HepG2 (cell line): ENCODE measurements at regions not wholly inside any gene's neighbourhood (a gene's known extent, or its start where the extent isn't known, plus 50 kb on each side); places are given as distances from the start of the nearest gene placed in this dataset.

Source experiments
- BRD4 ChIP-seq: sonication (generic); formaldehyde crosslinking; IDR thresholded peaks from 2 replicates; pipeline ENCODE4 v1.4.0; 2020; ENCODE audit warnings: missing genetic modification reagents
- CTCF ChIP-seq: sonication (generic); formaldehyde crosslinking; IDR thresholded peaks from 2 replicates; pipeline ENCODE4 v1.5.0; 2020; ENCODE audit warnings: mild to moderate bottlenecking, missing genetic modification reagents, moderate library complexity
- EHMT2 ChIP-seq: fragments of 200-600 bp; sonication (generic); IDR thresholded peaks from 2 replicates; pipeline ENCODE4 v1.7.0; 2017; ENCODE audit warnings: antibody characterized with exemption, low read depth, low read length, borderline replicate concordance
- FOXK1 ChIP-seq: sonication (generic); formaldehyde crosslinking; IDR thresholded peaks from 2 replicates; pipeline ENCODE4 v1.4.0; 2020; ENCODE audit warnings: low read depth, missing genetic modification reagents, borderline replicate concordance
- MAF1 ChIP-seq: sonication (generic); formaldehyde crosslinking; IDR thresholded peaks from 2 replicates; pipeline ENCODE4 v1.5.0; 2020; ENCODE audit warnings: missing genetic modification reagents, borderline replicate concordance
- MTF2 ChIP-seq: sonication (generic); formaldehyde crosslinking; IDR thresholded peaks from 2 replicates; pipeline ENCODE4 v1.5.0; 2020; ENCODE audit warnings: missing genetic modification reagents, borderline replicate concordance
- PBX3 ChIP-seq: sonication (generic); formaldehyde crosslinking; IDR thresholded peaks from 2 replicates; pipeline ENCODE4 v1.8.1; 2023; ENCODE audit warnings: missing genetic modification reagents, inconsistent platforms, borderline replicate concordance
- POLR2A ChIP-seq, 2 experiments: IDR thresholded peaks; 2 replicates each; pipeline ENCODE4 v1.6.1; 2011; ENCODE audit warnings: low read depth in 2 of 2, low read length in 2 of 2, mild to moderate bottlenecking in 1 of 2, moderate library complexity in 1 of 2; ENCODE audit not compliant: insufficient read depth in 1 of 2
- RBFOX2 ChIP-seq: fragments of 200-400 bp; formaldehyde crosslinking; IDR thresholded peaks from 2 replicates; pipeline ENCODE4 v1.6.1; 2017; ENCODE audit warnings: low read depth, mild to moderate bottlenecking, low read length
- TAF1 ChIP-seq: sonication (generic); formaldehyde crosslinking; IDR thresholded peaks from 2 replicates; pipeline ENCODE4 v1.4.0; 2020; ENCODE audit warnings: missing genetic modification reagents
- ZNF138 ChIP-seq: sonication (generic); formaldehyde crosslinking; IDR thresholded peaks from 2 replicates; pipeline ENCODE4 v1.5.0; 2020; ENCODE audit warnings: mild to moderate bottlenecking, low read depth, missing genetic modification reagents
- TF ChIP-seq, protein P1 (sequence below): sonication (generic); formaldehyde crosslinking; IDR thresholded peaks from 2 replicates; pipeline ENCODE4 v1.4.0; 2020; ENCODE audit warnings: missing genetic modification reagents, borderline replicate concordance
- TF ChIP-seq, protein P2 (sequence below): IDR thresholded peaks from 2 replicates; pipeline ENCODE4 v1.6.1; 2012; ENCODE audit warnings: low read length, improper control_type of control experiment

GRCh38 chr6:113299531-113299930, 557.6 kb upstream of the MARCKS start:
- TF ChIP-seq BRD4 (CRISPR knock-in tag) (no peak), MAF1 (CRISPR knock-in tag) (no peak), MTF2 (CRISPR knock-in tag) (no peak), POLR2A (IDR thresholded peaks at IDR 0.05; ENCODE audit: insufficient read depth in 1 of 2, low read depth in 2 of 2, low read length in 2 of 2) (no peak), TAF1 (CRISPR knock-in tag) (no peak), FOXK1 (CRISPR knock-in tag) (no peak), RBFOX2 (no peak), CTCF (no peak), EHMT2 (no peak), PBX3 (no peak), ZNF138 (CRISPR knock-in tag) (no peak)
- TF ChIP-seq, protein P1, sequence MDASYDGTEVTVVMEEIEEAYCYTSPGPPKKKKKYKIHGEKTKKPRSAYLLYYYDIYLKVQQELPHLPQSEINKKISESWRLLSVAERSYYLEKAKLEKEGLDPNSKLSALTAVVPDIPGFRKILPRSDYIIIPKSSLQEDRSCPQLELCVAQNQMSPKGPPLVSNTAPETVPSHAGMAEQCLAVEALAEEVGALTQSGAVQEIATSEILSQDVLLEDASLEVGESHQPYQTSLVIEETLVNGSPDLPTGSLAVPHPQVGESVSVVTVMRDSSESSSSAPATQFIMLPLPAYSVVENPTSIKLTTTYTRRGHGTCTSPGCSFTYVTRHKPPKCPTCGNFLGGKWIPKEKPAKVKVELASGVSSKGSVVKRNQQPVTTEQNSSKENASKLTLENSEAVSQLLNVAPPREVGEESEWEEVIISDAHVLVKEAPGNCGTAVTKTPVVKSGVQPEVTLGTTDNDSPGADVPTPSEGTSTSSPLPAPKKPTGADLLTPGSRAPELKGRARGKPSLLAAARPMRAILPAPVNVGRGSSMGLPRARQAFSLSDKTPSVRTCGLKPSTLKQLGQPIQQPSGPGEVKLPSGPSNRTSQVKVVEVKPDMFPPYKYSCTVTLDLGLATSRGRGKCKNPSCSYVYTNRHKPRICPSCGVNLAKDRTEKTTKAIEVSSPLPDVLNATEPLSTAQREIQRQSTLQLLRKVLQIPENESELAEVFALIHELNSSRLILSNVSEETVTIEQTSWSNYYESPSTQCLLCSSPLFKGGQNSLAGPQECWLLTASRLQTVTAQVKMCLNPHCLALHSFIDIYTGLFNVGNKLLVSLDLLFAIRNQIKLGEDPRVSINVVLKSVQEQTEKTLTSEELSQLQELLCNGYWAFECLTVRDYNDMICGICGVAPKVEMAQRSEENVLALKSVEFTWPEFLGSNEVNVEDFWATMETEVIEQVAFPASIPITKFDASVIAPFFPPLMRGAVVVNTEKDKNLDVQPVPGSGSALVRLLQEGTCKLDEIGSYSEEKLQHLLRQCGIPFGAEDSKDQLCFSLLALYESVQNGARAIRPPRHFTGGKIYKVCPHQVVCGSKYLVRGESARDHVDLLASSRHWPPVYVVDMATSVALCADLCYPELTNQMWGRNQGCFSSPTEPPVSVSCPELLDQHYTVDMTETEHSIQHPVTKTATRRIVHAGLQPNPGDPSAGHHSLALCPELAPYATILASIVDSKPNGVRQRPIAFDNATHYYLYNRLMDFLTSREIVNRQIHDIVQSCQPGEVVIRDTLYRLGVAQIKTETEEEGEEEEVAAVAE: no peak
- TF ChIP-seq, protein P2, sequence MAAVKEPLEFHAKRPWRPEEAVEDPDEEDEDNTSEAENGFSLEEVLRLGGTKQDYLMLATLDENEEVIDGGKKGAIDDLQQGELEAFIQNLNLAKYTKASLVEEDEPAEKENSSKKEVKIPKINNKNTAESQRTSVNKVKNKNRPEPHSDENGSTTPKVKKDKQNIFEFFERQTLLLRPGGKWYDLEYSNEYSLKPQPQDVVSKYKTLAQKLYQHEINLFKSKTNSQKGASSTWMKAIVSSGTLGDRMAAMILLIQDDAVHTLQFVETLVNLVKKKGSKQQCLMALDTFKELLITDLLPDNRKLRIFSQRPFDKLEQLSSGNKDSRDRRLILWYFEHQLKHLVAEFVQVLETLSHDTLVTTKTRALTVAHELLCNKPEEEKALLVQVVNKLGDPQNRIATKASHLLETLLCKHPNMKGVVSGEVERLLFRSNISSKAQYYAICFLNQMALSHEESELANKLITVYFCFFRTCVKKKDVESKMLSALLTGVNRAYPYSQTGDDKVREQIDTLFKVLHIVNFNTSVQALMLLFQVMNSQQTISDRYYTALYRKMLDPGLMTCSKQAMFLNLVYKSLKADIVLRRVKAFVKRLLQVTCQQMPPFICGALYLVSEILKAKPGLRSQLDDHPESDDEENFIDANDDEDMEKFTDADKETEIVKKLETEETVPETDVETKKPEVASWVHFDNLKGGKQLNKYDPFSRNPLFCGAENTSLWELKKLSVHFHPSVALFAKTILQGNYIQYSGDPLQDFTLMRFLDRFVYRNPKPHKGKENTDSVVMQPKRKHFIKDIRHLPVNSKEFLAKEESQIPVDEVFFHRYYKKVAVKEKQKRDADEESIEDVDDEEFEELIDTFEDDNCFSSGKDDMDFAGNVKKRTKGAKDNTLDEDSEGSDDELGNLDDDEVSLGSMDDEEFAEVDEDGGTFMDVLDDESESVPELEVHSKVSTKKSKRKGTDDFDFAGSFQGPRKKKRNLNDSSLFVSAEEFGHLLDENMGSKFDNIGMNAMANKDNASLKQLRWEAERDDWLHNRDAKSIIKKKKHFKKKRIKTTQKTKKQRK: no peak
